Progenitor cell of endocrine pancreas (in vitro differentiated cells): ENCODE measurements at regions not wholly inside any gene's neighbourhood (a gene's known extent, or its start where the extent isn't known, plus 50 kb on each side); places are given as distances from the start of the nearest gene placed in this dataset.

Source experiments
- DNase-seq: peaks from one replicate; pipeline ENCODE4 v3.0.0; 2021; ENCODE audit warnings: low spot score; ENCODE audit not compliant: unreplicated experiment
- H3K27ac Mint-ChIP-seq: 2 replicates; pipeline ENCODE4 v1.8.0; 2021; ENCODE audit warnings: mild to moderate bottlenecking, moderate library complexity, mixed read lengths
- H3K27me3 Mint-ChIP-seq: 2 replicates; pipeline ENCODE4 v1.8.0; 2021; ENCODE audit warnings: mixed read lengths
- H3K36me3 Mint-ChIP-seq: 2 replicates; pipeline ENCODE4 v1.8.0; 2022; ENCODE audit warnings: mixed read lengths; ENCODE audit not compliant: insufficient read depth
- H3K4me1 Mint-ChIP-seq: 2 replicates; pipeline ENCODE4 v1.8.0; 2021; ENCODE audit warnings: low read depth, mixed read lengths
- H3K4me3 Mint-ChIP-seq: 2 replicates; pipeline ENCODE4 v1.8.0; 2021; ENCODE audit warnings: low read depth, mild to moderate bottlenecking, moderate library complexity, mixed read lengths
- H3K9me3 Mint-ChIP-seq: 2 replicates; pipeline ENCODE4 v1.8.0; 2021; ENCODE audit warnings: low read depth, mixed read lengths
- CTCF ChIP-seq: fragments of 200-600 bp; sonication (generic); IDR thresholded peaks from one replicate; pipeline ENCODE4 v1.5.0; 2021; ENCODE audit warnings: antibody characterized with exemption, mild to moderate bottlenecking; ENCODE audit not compliant: unreplicated experiment

GRCh38 chr7:142432377-142432776 is 174.5 kb upstream of the PRSS58 start:
- Mint-ChIP-seq H3K27ac (no peak overlapping the region), H3K4me1 (no peaks in the 10 kb centered on the region), H3K27me3 (peaks cover 3% of the 10 kb centered on the region), H3K4me3 (no peak overlapping the region), H3K36me3 (no peaks in the 10 kb centered on the region), H3K9me3 (no peaks in the 10 kb centered on the region)
- DNase-seq, result no peak
- no peak for TF ChIP-seq CTCF

GRCh38 chr7:142431491-142431890 is 173.6 kb upstream of the PRSS58 start:
- no peak for DNase-seq
- no peak overlapping the region for H3K4me3 Mint-ChIP-seq
- TF ChIP-seq CTCF, result no peak
- H3K9me3 Mint-ChIP-seq, result no peaks in the 10 kb centered on the region
- no peaks in the 10 kb centered on the region for H3K36me3 Mint-ChIP-seq
- no peak overlapping the region for H3K27ac Mint-ChIP-seq
- peaks cover 3% of the 10 kb centered on the region for H3K27me3 Mint-ChIP-seq
- H3K4me1 Mint-ChIP-seq, result no peaks in the 10 kb centered on the region

- DNase-seq, result no peak
- Mint-ChIP-seq H3K36me3 (no peaks in the 10 kb centered on the region), H3K4me1 (no peaks in the 10 kb centered on the region), H3K4me3 (no peak overlapping the region), H3K27me3 (peaks cover 3% of the 10 kb centered on the region), H3K27ac (no peak overlapping the region), H3K9me3 (no peaks in the 10 kb centered on the region)
- TF ChIP-seq CTCF, result no peak
Observed at GRCh38 chr7:142428094-142428493, 170.2 kb upstream of the PRSS58 start.

- no peaks in the 10 kb centered on the region for H3K9me3 Mint-ChIP-seq
- TF ChIP-seq CTCF, result no peak
- DNase-seq, result no peak
- no peaks in the 10 kb centered on the region for H3K4me1 Mint-ChIP-seq
- no peak overlapping the region for H3K27ac Mint-ChIP-seq
- H3K27me3 Mint-ChIP-seq, result peaks cover 3% of the 10 kb centered on the region
- no peaks in the 10 kb centered on the region for H3K36me3 Mint-ChIP-seq
- no peak overlapping the region for H3K4me3 Mint-ChIP-seq
Observed at GRCh38 chr7:142425281-142425680, 167.4 kb upstream of the PRSS58 start.

- Mint-ChIP-seq H3K4me3 (no peak overlapping the region), H3K9me3 (no peaks in the 10 kb centered on the region), H3K36me3 (no peaks in the 10 kb centered on the region), H3K4me1 (no peaks in the 10 kb centered on the region), H3K27ac (no peak overlapping the region), H3K27me3 (no peaks in the 10 kb centered on the region)
- no peak for DNase-seq
- no peak for TF ChIP-seq CTCF
Observed at GRCh38 chr7:142422621-142423020, 164.8 kb upstream of the PRSS58 start.
